ENCODE measurements at regions not wholly inside any gene's neighbourhood (a gene's known extent, or its start where the extent isn't known, plus 50 kb on each side); places are given as distances from the start of the nearest gene placed in this dataset.
A peak's percentile ranks its signal among the peaks of the same experiment; 100 is the strongest.

DNA sequence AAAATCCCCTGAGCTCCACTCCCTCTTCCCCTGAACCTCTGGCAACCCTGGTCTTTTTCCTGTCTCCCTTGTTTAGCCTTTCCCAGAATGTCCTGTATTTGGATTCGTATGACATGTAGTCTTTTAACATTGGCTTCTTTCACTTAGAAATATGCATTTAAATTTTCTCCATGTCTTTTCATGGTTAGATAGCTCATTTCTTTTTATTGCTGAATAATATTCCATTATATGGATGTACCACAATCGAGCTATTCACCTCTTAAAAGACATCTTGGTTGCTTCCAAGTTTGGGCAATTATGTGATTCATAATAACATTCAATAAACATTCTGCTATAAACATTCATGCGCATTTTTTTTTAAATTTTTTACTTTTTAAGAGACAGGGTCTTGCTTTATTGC is 99.6 kb upstream of the ZNF536 start:
- H3K4me3 Mint-ChIP-seq (ENCODE audit: unreplicated experiment): no peak overlapping the region
- no peak overlapping the region for H3K27ac Mint-ChIP-seq (ENCODE audit: unreplicated experiment)
- peaks cover 3% of the 10 kb centered on the region for H3K27me3 Mint-ChIP-seq (ENCODE audit: unreplicated experiment)
- peaks cover 8% of the 10 kb centered on the region for H3K36me3 Mint-ChIP-seq (ENCODE audit: unreplicated experiment)
- peaks cover 9% of the 10 kb centered on the region for H3K9me3 Mint-ChIP-seq (ENCODE audit: unreplicated experiment)
- DNase-seq: no peak
- no peak for TF ChIP-seq CTCF (IDR thresholded peaks at IDR 0.05; ENCODE audit: partially characterized antibody, unreplicated experiment)
- H3K4me1 Mint-ChIP-seq (ENCODE audit: low read depth, unreplicated experiment): peaks cover 11% of the 10 kb centered on the region

DNA sequence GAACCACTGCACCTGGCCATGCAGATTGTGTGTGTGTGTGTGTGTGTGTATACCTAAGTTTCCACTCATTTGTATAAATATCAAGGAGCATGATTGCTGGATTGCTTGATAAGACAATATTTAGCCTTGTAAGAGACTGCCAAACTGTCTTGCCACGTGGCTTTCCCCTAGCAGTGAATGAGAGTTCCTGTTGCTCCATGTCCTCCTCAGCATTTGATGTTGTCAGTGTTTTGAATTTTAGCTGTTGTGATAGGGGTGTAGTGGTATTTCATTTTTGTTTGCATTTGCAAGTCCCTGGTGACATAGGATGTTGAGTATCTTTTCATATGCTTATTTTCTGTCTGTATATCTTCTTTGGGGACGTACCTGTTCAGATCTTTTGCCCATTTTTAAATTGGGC is 99.0 kb upstream of the ZNF536 start:
- no peak for DNase-seq
- H3K27ac Mint-ChIP-seq (ENCODE audit: unreplicated experiment): no peak overlapping the region
- peaks cover 13% of the 10 kb centered on the region for H3K9me3 Mint-ChIP-seq (ENCODE audit: unreplicated experiment)
- peaks cover 3% of the 10 kb centered on the region for H3K27me3 Mint-ChIP-seq (ENCODE audit: unreplicated experiment)
- H3K4me1 Mint-ChIP-seq (ENCODE audit: low read depth, unreplicated experiment): peaks cover 11% of the 10 kb centered on the region
- peaks cover 12% of the 10 kb centered on the region for H3K36me3 Mint-ChIP-seq (ENCODE audit: unreplicated experiment)
- H3K4me3 Mint-ChIP-seq (ENCODE audit: unreplicated experiment): no peak overlapping the region
- no peak for TF ChIP-seq CTCF (IDR thresholded peaks at IDR 0.05; ENCODE audit: partially characterized antibody, unreplicated experiment)

GRCh38 chr19:30274987-30275386 is 97.2 kb upstream of the ZNF536 start:
- no peak overlapping the region for H3K27ac Mint-ChIP-seq (ENCODE audit: unreplicated experiment)
- H3K9me3 Mint-ChIP-seq (ENCODE audit: unreplicated experiment): peaks cover 11% of the 10 kb centered on the region
- peaks cover 4% of the 10 kb centered on the region for H3K27me3 Mint-ChIP-seq (ENCODE audit: unreplicated experiment)
- TF ChIP-seq CTCF (IDR thresholded peaks at IDR 0.05; ENCODE audit: partially characterized antibody, unreplicated experiment): no peak
- peaks cover 5% of the 10 kb centered on the region for H3K4me1 Mint-ChIP-seq (ENCODE audit: low read depth, unreplicated experiment)
- H3K36me3 Mint-ChIP-seq (ENCODE audit: unreplicated experiment): peaks cover 19% of the 10 kb centered on the region
- H3K4me3 Mint-ChIP-seq (ENCODE audit: unreplicated experiment): no peak overlapping the region
- DNase-seq: no peak

GRCh38 chr19:30276011-30276882 is 95.9 kb upstream of the ZNF536 start:
- Mint-ChIP-seq H3K27me3 (ENCODE audit: unreplicated experiment) (peaks cover 5% of the 10 kb centered on the region), H3K27ac (ENCODE audit: unreplicated experiment) (no peak overlapping the region), H3K4me3 (ENCODE audit: unreplicated experiment) (no peak overlapping the region), H3K4me1 (ENCODE audit: low read depth, unreplicated experiment) (peaks cover 5% of the 10 kb centered on the region), H3K36me3 (ENCODE audit: unreplicated experiment) (peaks cover 19% of the 10 kb centered on the region), H3K9me3 (ENCODE audit: unreplicated experiment) (peaks cover 11% of the 10 kb centered on the region)
- DNase-seq: no peak
- TF ChIP-seq CTCF (IDR thresholded peaks at IDR 0.05; ENCODE audit: partially characterized antibody, unreplicated experiment): no peak

GRCh38 chr19:30276883-30277280 is 95.3 kb upstream of the ZNF536 start:
- no peak for DNase-seq
- no peak for TF ChIP-seq CTCF (IDR thresholded peaks at IDR 0.05; ENCODE audit: partially characterized antibody, unreplicated experiment)
- Mint-ChIP-seq H3K36me3 (ENCODE audit: unreplicated experiment) (peaks cover 19% of the 10 kb centered on the region), H3K4me3 (ENCODE audit: unreplicated experiment) (no peak overlapping the region), H3K27me3 (ENCODE audit: unreplicated experiment) (peaks cover 6% of the 10 kb centered on the region), H3K9me3 (ENCODE audit: unreplicated experiment) (peaks cover 16% of the 10 kb centered on the region), H3K27ac (ENCODE audit: unreplicated experiment) (peak overlapping the region; percentile 30), H3K4me1 (ENCODE audit: low read depth, unreplicated experiment) (peaks cover 6% of the 10 kb centered on the region)
